T-helper 2 cell treated with Interferon-gamma antibody and Interleukin-4, amounts not matched to agents 5 μg/mL and 100 μg/mL, for 36 hours (primary cell): ENCODE measurements at regions not wholly inside any gene's neighbourhood (a gene's known extent, or its start where the extent isn't known, plus 50 kb on each side); places are given as distances from the start of the nearest gene placed in this dataset.
"Not testable (repeated sequence)": the region's sequence is repeated elsewhere in the genome, so short reads cannot be mapped to it uniquely, and the experiment has no call there.

ENCODE experiments used
- DNase-seq: peaks from one replicate; pipeline ENCODE4 v3.0.0; 2021; ENCODE audit warnings: low spot score
- H3K27ac Mint-ChIP-seq: one replicate; pipeline ENCODE4 v1.8.0; 2021; ENCODE audit warnings: mild to moderate bottlenecking, mixed read lengths
- H3K27me3 Mint-ChIP-seq: one replicate; pipeline ENCODE4 v1.8.0; 2021; ENCODE audit warnings: low read depth, mixed read lengths
- H3K36me3 Mint-ChIP-seq: one replicate; pipeline ENCODE4 v1.8.0; 2021; ENCODE audit warnings: low read depth, mixed read lengths
- H3K4me1 Mint-ChIP-seq: one replicate; pipeline ENCODE4 v1.8.0; 2021; ENCODE audit warnings: low read depth, mixed read lengths
- H3K4me3 Mint-ChIP-seq: one replicate; pipeline ENCODE4 v1.8.0; 2022; ENCODE audit warnings: mild to moderate bottlenecking, moderate library complexity, mixed read lengths
- H3K9me3 Mint-ChIP-seq: one replicate; pipeline ENCODE4 v1.8.0; 2021; ENCODE audit warnings: mixed read lengths

GRCh38 chr12:23356927-23357708 is 592.4 kb downstream of the SOX5 start:
- no peaks in the 10 kb centered on the region for H3K4me1 Mint-ChIP-seq
- H3K36me3 Mint-ChIP-seq, result no peaks in the 10 kb centered on the region
- no peak overlapping the region for H3K4me3 Mint-ChIP-seq
- no peak for DNase-seq
- H3K27me3 Mint-ChIP-seq, result no peaks in the 10 kb centered on the region
- H3K27ac Mint-ChIP-seq, result no peak overlapping the region
- peaks cover 7% of the 10 kb centered on the region for H3K9me3 Mint-ChIP-seq

- H3K4me3 Mint-ChIP-seq, result no peak overlapping the region
These were observed 589.3 kb downstream of the SOX5 start for GRCh38 chr12:23359975-23360701.

GRCh38 chr12:23361971-23362370 is 587.5 kb downstream of the SOX5 start:
- H3K4me3 Mint-ChIP-seq, result no peak overlapping the region
- H3K36me3 Mint-ChIP-seq, result no peaks in the 10 kb centered on the region
- H3K27ac Mint-ChIP-seq, result no peak overlapping the region
- H3K27me3 Mint-ChIP-seq, result no peaks in the 10 kb centered on the region
- peaks cover 10% of the 10 kb centered on the region for H3K9me3 Mint-ChIP-seq
- DNase-seq, result no peak
- H3K4me1 Mint-ChIP-seq, result no peaks in the 10 kb centered on the region

More at GRCh38 chr12:23359975-23360701, 589.3 kb downstream of the SOX5 start:
- Mint-ChIP-seq H3K27ac (no peak overlapping the region), H3K36me3 (no peaks in the 10 kb centered on the region), H3K4me1 (no peaks in the 10 kb centered on the region), H3K27me3 (no peaks in the 10 kb centered on the region), H3K9me3 (peaks cover 5% of the 10 kb centered on the region)
- DNase-seq, result no peak

GRCh38 chr12:23368590-23368989 is 580.9 kb downstream of the SOX5 start:
- H3K27me3 Mint-ChIP-seq, result no peaks in the 10 kb centered on the region
- no peaks in the 10 kb centered on the region for H3K36me3 Mint-ChIP-seq
- peaks cover 15% of the 10 kb centered on the region for H3K9me3 Mint-ChIP-seq
- H3K4me1 Mint-ChIP-seq, result no peaks in the 10 kb centered on the region
- no peak for DNase-seq
- H3K4me3 Mint-ChIP-seq, result no peak overlapping the region
- no peak overlapping the region for H3K27ac Mint-ChIP-seq

GRCh38 chr12:23375621-23376020 is 573.8 kb downstream of the SOX5 start:
- Mint-ChIP-seq H3K27ac (no peak overlapping the region), H3K9me3 (peaks cover 42% of the 10 kb centered on the region), H3K27me3 (no peaks in the 10 kb centered on the region)

GRCh38 chr12:23376238-23376637 is 573.2 kb downstream of the SOX5 start:
- Mint-ChIP-seq H3K9me3 (peaks cover 45% of the 10 kb centered on the region), H3K27ac (no peak overlapping the region), H3K4me1 (no peaks in the 10 kb centered on the region), H3K27me3 (no peaks in the 10 kb centered on the region), H3K36me3 (no peaks in the 10 kb centered on the region), H3K4me3 (no peak overlapping the region)
- no peak for DNase-seq

More at GRCh38 chr12:23375621-23376020, 573.8 kb downstream of the SOX5 start:
- Mint-ChIP-seq H3K36me3 (no peaks in the 10 kb centered on the region), H3K4me3 (no peak overlapping the region), H3K4me1 (no peaks in the 10 kb centered on the region)
- DNase-seq, result no peak

GRCh38 chr12:23380419-23381100 is 568.9 kb downstream of the SOX5 start:
- H3K4me1 Mint-ChIP-seq, result no peaks in the 10 kb centered on the region

GRCh38 chr12:23388898-23389297 is 560.6 kb downstream of the SOX5 start:
- DNase-seq, H3K27ac Mint-ChIP-seq, H3K36me3 Mint-ChIP-seq, H3K4me1 Mint-ChIP-seq, H3K27me3 Mint-ChIP-seq, H3K4me3 Mint-ChIP-seq: not testable (repeated sequence)
- H3K9me3 Mint-ChIP-seq, result peaks cover 42% of the 10 kb centered on the region

More at GRCh38 chr12:23380419-23381100, 568.9 kb downstream of the SOX5 start:
- Mint-ChIP-seq H3K9me3 (peaks cover 52% of the 10 kb centered on the region), H3K27ac (no peak overlapping the region), H3K36me3 (no peaks in the 10 kb centered on the region), H3K27me3 (no peaks in the 10 kb centered on the region), H3K4me3 (no peak overlapping the region)
- no peak for DNase-seq

- not testable (repeated sequence) for H3K27ac Mint-ChIP-seq, H3K4me3 Mint-ChIP-seq, DNase-seq, H3K27me3 Mint-ChIP-seq, H3K36me3 Mint-ChIP-seq, H3K4me1 Mint-ChIP-seq
- peaks cover 45% of the 10 kb centered on the region for H3K9me3 Mint-ChIP-seq
These were observed 560.2 kb downstream of the SOX5 start for GRCh38 chr12:23389315-23389714.

- Mint-ChIP-seq H3K4me3 (no peak overlapping the region), H3K27me3 (no peaks in the 10 kb centered on the region), H3K27ac (no peak overlapping the region), H3K9me3 (peaks cover 14% of the 10 kb centered on the region), H3K36me3 (no peaks in the 10 kb centered on the region), H3K4me1 (no peaks in the 10 kb centered on the region)
- no peak for DNase-seq
These were observed 550.0 kb downstream of the SOX5 start for GRCh38 chr12:23399402-23399933.

- no peak for DNase-seq
- H3K4me3 Mint-ChIP-seq, result no peak overlapping the region
- no peaks in the 10 kb centered on the region for H3K27me3 Mint-ChIP-seq
- peaks cover 24% of the 10 kb centered on the region for H3K9me3 Mint-ChIP-seq
- no peaks in the 10 kb centered on the region for H3K36me3 Mint-ChIP-seq
- H3K27ac Mint-ChIP-seq, result no peak overlapping the region
- H3K4me1 Mint-ChIP-seq, result no peaks in the 10 kb centered on the region
These were observed 534.3 kb downstream of the SOX5 start for GRCh38 chr12:23415180-23415579.

GRCh38 chr12:23421556-23421955 is 527.9 kb downstream of the SOX5 start:
- DNase-seq, result no peak
- Mint-ChIP-seq H3K4me3 (no peak overlapping the region), H3K9me3 (peaks cover 19% of the 10 kb centered on the region), H3K27me3 (no peaks in the 10 kb centered on the region), H3K36me3 (no peaks in the 10 kb centered on the region), H3K4me1 (no peaks in the 10 kb centered on the region), H3K27ac (no peak overlapping the region)

GRCh38 chr12:23423097-23423687 is 526.3 kb downstream of the SOX5 start:
- Mint-ChIP-seq H3K4me3 (no peak overlapping the region), H3K4me1 (no peaks in the 10 kb centered on the region), H3K27ac (no peak overlapping the region), H3K27me3 (no peaks in the 10 kb centered on the region), H3K9me3 (peaks cover 19% of the 10 kb centered on the region), H3K36me3 (no peaks in the 10 kb centered on the region)
- DNase-seq, result no peak
